Right lobe of liver (tissue), 6 donors: ENCODE measurements at regions not wholly inside any gene's neighbourhood (a gene's known extent, or its start where the extent isn't known, plus 50 kb on each side); places are given as distances from the start of the nearest gene placed in this dataset.
A peak's percentile ranks its signal among the peaks of the same experiment; 100 is the strongest.
"Not testable (repeated sequence)": the region's sequence is repeated elsewhere in the genome, so short reads cannot be mapped to it uniquely, and the experiment has no call there.

Experiments
- ATAC-seq, 4 donors: fragments of 200-7000 bp; cut with Tn5 transposase; one replicate each; pipeline ENCODE4 v1.9.1; 2020; ENCODE audit warnings: mild to moderate bottlenecking in 4 of 4, moderate library complexity in 4 of 4
- DNase-seq, 3 donors: peaks; one replicate each; pipeline ENCODE4 v3.0.0-alpha.2; 2020
- H3K27ac ChIP-seq, 3 donors: fragments of 200-600 bp; one replicate each; pipeline ENCODE4 v1.8.0; 2022
- H3K27me3 ChIP-seq, 2 donors: fragments of 200-600 bp; one replicate each; pipeline ENCODE4 v1.8.0; 2022
- H3K36me3 ChIP-seq, 4 donors: fragments of 200-600 bp; sonication (generic) in 1 of 4; one replicate each; pipeline versions ENCODE4 v1.5.1 to v1.8.0; 2017 to 2022; ENCODE audit warnings: control low read depth in 1 of 4
- H3K4me1 ChIP-seq, 4 donors: fragments of 200-600 bp; sonication (generic) in 1 of 4; one replicate each; pipeline versions ENCODE4 v1.5.1 to v1.8.0; 2017 to 2022; ENCODE audit warnings: control low read depth in 1 of 4
- H3K4me3 ChIP-seq, 3 donors: fragments of 200-600 bp; one replicate each; pipeline ENCODE4 v1.8.0; 2022
- H3K9me3 ChIP-seq, 4 donors: fragments of 200-600 bp; sonication (generic) in 1 of 4; one replicate each; pipeline versions ENCODE4 v1.5.1 to v1.8.0; 2017 to 2022; ENCODE audit warnings: control low read depth in 1 of 4
- POLR2A ChIP-seq: fragments of 450-650 bp; IDR thresholded peaks from one replicate; pipeline ENCODE4 v1.6.1; 2017; ENCODE audit warnings: antibody characterized with exemption, mild to moderate bottlenecking
- WGBS: methylation state at CpG from one replicate; pipeline ENCODE4 v1.1.6; 2018; ENCODE audit warnings: low coverage, low lambda C conversion rate; ENCODE audit not compliant: insufficient coverage; ENCODE audit errors: missing lambda C conversion rate; 5-methylcytosine and 5-hydroxymethylcytosine counted together
- intact Hi-C, 2 donors: fragments of 100-400 bp; cut with DNase I; formaldehyde crosslinking; loops; one replicate each; pipeline versions ENCODE4 v1.11.2 to v1.14.1; 2022
- TF ChIP-seq, protein P1 (sequence below), 4 donors: fragments of 200-600 bp in 3 of 4; fragments of 450-650 bp in 1 of 4; IDR thresholded peaks; one replicate each; pipeline versions ENCODE4 v1.5.1 to v1.8.0; 2016 to 2022; ENCODE audit warnings: antibody characterized with exemption in 4 of 4, mild to moderate bottlenecking in 2 of 4
- donor health status: DM: no; HTN: yes; CAD: no.
- donor health status: DM: no; HTN: no; CAD: no.
- donor health status: DM: no; HTN: no; CAD: no.
- donor health status: DM: no; HTN: yes; CAD: no.
- donor health status: DM: no; HTN: yes; CAD: no.

DNA sequence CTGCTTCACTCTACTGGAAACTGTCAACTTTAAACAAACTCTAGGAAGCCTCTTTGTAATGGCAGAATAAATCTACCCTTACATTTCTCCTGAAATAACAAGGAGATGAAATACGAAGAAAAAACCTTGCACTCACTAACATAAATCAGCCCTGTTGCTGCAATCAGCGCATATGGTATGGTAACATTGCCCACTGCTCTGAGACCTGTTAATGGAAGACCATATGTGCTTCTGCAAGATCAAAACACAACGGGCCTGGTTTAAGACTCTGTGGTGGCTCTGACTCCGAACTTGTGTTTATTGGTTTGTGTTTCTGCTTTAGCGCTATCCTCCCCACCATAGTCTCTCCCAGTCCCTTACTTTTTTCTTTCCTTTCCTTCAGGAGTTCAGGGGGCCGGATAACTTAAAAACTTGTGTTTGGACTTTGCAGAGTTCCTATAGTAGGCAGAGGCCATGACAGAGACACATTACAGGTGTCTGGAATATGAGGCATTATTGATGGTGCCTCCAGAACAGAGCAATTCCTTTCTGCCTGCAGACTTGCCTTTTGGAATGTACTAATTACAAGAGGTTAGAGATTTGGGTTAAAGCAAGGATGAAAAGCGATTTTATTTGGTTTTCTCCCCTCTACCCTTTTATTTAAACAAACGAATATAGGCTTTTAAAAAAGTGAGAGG lies 110.8 kb downstream of the PSAT1 start:
- no peak overlapping the region for H3K4me3 ChIP-seq
- 79% methylated on average over 7 of the region's 8 CpGs for WGBS
- H3K27me3 ChIP-seq, result no peaks in the 10 kb centered on the region
- ATAC-seq (no peak), DNase-seq (no peak)
- H3K36me3 ChIP-seq, result no peaks in the 10 kb centered on the region
- H3K4me1 ChIP-seq, result peaks cover 0 to 15% (median 6%) of the 10 kb centered on the region in 4 donors
- H3K9me3 ChIP-seq, result no peaks in the 10 kb centered on the region
- peak overlapping the region in 2 of 3 donors; percentile 8 to 35 for H3K27ac ChIP-seq
- intact Hi-C loops, result no loop called here
- TF ChIP-seq POLR2A, result no peak
- TF ChIP-seq, protein P1, sequence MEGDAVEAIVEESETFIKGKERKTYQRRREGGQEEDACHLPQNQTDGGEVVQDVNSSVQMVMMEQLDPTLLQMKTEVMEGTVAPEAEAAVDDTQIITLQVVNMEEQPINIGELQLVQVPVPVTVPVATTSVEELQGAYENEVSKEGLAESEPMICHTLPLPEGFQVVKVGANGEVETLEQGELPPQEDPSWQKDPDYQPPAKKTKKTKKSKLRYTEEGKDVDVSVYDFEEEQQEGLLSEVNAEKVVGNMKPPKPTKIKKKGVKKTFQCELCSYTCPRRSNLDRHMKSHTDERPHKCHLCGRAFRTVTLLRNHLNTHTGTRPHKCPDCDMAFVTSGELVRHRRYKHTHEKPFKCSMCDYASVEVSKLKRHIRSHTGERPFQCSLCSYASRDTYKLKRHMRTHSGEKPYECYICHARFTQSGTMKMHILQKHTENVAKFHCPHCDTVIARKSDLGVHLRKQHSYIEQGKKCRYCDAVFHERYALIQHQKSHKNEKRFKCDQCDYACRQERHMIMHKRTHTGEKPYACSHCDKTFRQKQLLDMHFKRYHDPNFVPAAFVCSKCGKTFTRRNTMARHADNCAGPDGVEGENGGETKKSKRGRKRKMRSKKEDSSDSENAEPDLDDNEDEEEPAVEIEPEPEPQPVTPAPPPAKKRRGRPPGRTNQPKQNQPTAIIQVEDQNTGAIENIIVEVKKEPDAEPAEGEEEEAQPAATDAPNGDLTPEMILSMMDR (IDR thresholded peaks at IDR 0.05), result no peak

DNA sequence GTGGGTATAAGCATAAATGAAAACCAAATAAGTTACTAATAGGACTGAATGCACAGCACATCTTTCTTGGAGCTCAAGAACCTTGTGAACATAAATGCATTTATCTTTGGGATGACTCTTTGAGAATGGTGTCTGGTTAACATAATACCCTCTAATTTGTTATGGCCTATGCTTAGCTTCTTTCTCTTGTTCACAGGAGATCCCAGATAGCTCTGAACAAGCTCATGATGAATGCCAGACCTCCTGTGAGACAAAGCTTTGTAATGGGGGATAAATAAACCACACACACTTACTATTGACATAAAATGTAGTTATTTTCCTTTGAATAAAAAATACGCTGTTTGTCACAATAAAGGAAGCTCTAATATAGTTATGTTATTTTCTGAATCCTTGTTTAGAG lies 111.5 kb downstream of the PSAT1 start:
- intact Hi-C loops, result no loop called here
- DNase-seq (no peak), ATAC-seq (no peak)
- no peak overlapping the region for H3K27ac ChIP-seq
- H3K4me3 ChIP-seq, result no peak overlapping the region
- TF ChIP-seq POLR2A, result no peak
- TF ChIP-seq, protein P1 (IDR thresholded peaks at IDR 0.05), result no peak
- no peaks in the 10 kb centered on the region for H3K9me3 ChIP-seq
- H3K27me3 ChIP-seq, result no peaks in the 10 kb centered on the region
- H3K36me3 ChIP-seq, result no peaks in the 10 kb centered on the region
- H3K4me1 ChIP-seq, result peaks cover 0 to 15% (median 6%) of the 10 kb centered on the region in 4 donors
- WGBS, result 86% methylated on average over 1 of the region's 1 CpG

DNA sequence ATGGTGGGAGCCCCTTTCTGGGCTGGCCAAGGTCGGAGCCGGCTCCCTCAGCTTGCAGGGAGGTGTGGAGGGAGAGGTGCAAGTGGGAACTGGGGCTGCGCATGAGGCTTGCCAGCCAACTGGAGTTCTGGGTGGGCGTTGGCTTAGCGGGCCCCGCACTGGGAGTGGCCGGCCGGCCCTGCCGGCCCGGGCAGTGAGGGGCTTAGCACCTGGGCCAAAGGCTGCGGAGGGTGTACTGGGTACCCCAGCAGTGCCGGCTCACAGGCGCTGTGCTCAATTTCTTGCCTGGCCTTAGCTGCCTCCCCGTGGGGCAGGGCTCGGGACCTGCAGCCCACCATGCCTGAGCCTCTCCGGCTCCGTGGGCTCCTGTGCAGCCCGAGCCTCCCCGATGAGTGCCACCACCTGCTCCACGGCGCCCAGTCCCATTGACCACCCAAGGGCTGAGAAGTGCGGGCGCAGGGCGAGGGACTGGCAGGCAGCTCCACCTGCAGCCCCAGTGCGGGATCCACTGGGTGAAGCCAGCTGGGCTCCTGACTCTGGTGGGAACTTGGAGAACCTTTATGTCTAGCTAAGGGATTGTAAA lies 113.1 kb downstream of the PSAT1 start:
- WGBS, result 93% methylated on average over 8 of the region's 25 CpGs
- H3K9me3 ChIP-seq, DNase-seq, H3K4me3 ChIP-seq, intact Hi-C loops, ATAC-seq, H3K36me3 ChIP-seq, H3K27me3 ChIP-seq, H3K27ac ChIP-seq: not testable (repeated sequence)
- peaks cover 0 to 15% (median 6%) of the 10 kb centered on the region in 4 donors for H3K4me1 ChIP-seq

DNA sequence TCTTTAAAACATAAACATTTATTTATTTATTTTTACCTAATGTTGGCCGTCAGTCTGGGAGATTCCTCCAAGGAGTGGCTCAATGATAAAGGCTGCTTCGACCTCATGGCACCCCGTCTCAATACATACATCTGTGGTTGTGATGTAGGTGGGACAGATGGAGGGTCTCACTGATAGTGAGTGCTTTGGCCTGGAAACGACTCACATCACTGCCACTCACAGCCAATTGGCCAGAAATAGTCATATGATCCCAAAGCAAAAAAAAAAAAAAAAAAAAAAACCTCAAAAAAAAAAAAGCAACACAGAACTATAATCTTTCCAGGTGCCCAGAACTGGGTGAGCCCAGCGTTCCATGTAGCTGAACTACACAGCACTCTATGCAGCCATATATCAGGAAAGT lies 125.4 kb downstream of the PSAT1 start:
- Histone ChIP-seq H3K36me3 (no peaks in the 10 kb centered on the region), H3K4me1 (no peaks in the 10 kb centered on the region), H3K27ac (no peak overlapping the region), H3K9me3 (no peaks in the 10 kb centered on the region), H3K4me3 (no peak overlapping the region), H3K27me3 (no peaks in the 10 kb centered on the region)
- 87% methylated on average over 3 of the region's 5 CpGs for WGBS
- intact Hi-C loops, result no loop called here
- no peak for ATAC-seq
- no peak for DNase-seq
- TF ChIP-seq, protein P1 (IDR thresholded peaks at IDR 0.05), result no peak
- no peak for TF ChIP-seq POLR2A

DNA sequence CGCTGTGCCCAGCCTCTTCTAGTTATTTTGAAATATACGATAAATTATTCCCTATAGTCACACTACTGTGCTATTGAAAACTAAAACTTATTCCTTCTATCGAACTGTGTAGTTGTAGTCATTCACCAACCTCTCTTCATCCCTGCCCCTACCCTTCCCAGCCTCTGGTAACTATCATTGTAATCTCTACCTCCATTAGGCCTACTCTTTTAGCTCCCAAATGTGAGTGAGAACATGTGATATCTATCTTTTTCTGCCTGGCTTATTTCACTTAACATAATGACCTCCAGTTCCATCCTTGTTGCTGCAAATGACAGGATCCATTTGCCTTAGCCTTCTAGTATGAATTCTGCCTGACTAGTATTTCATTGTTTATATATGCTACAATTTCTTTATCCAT lies 127.4 kb downstream of the PSAT1 start:
- TF ChIP-seq POLR2A, result no peak
- TF ChIP-seq, protein P1 (IDR thresholded peaks at IDR 0.05), result no peak
- Histone ChIP-seq H3K36me3 (no peaks in the 10 kb centered on the region), H3K4me3 (no peak overlapping the region), H3K27ac (no peak overlapping the region), H3K27me3 (no peaks in the 10 kb centered on the region), H3K9me3 (no peaks in the 10 kb centered on the region), H3K4me1 (no peaks in the 10 kb centered on the region)
- ATAC-seq (no peak), DNase-seq (no peak)
- intact Hi-C loops, result no loop called here
- 87% methylated on average over 2 of the region's 3 CpGs for WGBS
